B cell (primary cell): ENCODE measurements at regions not wholly inside any gene's neighbourhood (a gene's known extent, or its start where the extent isn't known, plus 50 kb on each side); places are given as distances from the start of the nearest gene placed in this dataset.

ENCODE experiments used
- ATAC-seq: fragments of 200-7000 bp; cut with Tn5 transposase; one replicate; pipeline ENCODE4 v1.10.0; 2021; ENCODE audit warnings: low read depth, mild to moderate bottlenecking, moderate number of reproducible peaks, moderate library complexity
- CTCF ChIA-PET: fragments of 350-600 bp; sonication (Branson Sonifier 250); formaldehyde crosslinking; loops from one replicate; lab custom pipeline; 2021; ENCODE audit warnings: antibody characterized with exemption, inconsistent platforms; lab: Charles Lee
- POLR2A ChIA-PET: fragments of 350-600 bp; sonication (Branson Sonifier 250); formaldehyde crosslinking; loops from one replicate; lab custom pipeline; 2021; ENCODE audit warnings: antibody characterized with exemption; lab: Charles Lee
- DNase-seq: peaks from one replicate; pipeline ENCODE4 v3.0.0; 2013
- H2AFZ ChIP-seq: 2 replicates; pipeline ENCODE4 v1.6.1; 2012; ENCODE audit warnings: mild to moderate bottlenecking, low read depth, low read length; ENCODE audit not compliant: insufficient read depth, poor library complexity, severe bottlenecking
- H3K27ac ChIP-seq, 2 donors: 1 replicate in 1 of 2; 2 replicates in 1 of 2; pipeline ENCODE4 v1.5.1; 2012 to 2013; ENCODE audit warnings: low read length in 2 of 2, mild to moderate bottlenecking in 2 of 2, moderate library complexity in 1 of 2
- H3K27me3 ChIP-seq, 4 experiments: fragments of 200-600 bp in 1 of 4; sonication (generic) in 1 of 4; replicated peaks in 1 of 4; 1 replicate in 2 of 4; 2 replicates in 2 of 4; pipeline versions ENCODE4 v1.6.1 to v1.7.0; 2013 to 2016; ENCODE audit warnings: low read length in 3 of 4, mild to moderate bottlenecking in 2 of 4, mixed read lengths in 1 of 4, moderate library complexity in 1 of 4; ENCODE audit not compliant: insufficient read depth in 4 of 4, control insufficient read depth in 3 of 4; ENCODE audit errors: control extremely low read depth in 1 of 4
- H3K36me3 ChIP-seq, 2 experiments: replicated peaks in 1 of 2; 1 replicate in 1 of 2; 2 replicates in 1 of 2; pipeline versions ENCODE4 v1.6.1 to v1.7.1; 2013; ENCODE audit warnings: low read length in 1 of 2; ENCODE audit not compliant: insufficient read depth in 2 of 2, control insufficient read depth in 1 of 2; ENCODE audit errors: control extremely low read depth in 1 of 2, extremely low read depth in 1 of 2
- H3K4me1 ChIP-seq, 2 donors: fragments of 200-600 bp in 1 of 2; sonication (generic) in 1 of 2; 1 replicate in 1 of 2; 2 replicates in 1 of 2; pipeline versions ENCODE4 v1.5.1 to v1.6.1; 2013 to 2017; ENCODE audit warnings: low read length in 2 of 2; ENCODE audit not compliant: control insufficient read depth in 2 of 2, insufficient read depth in 2 of 2
- H3K4me2 ChIP-seq: replicated peaks from 2 replicates; pipeline ENCODE3; 2012; ENCODE audit warnings: mild to moderate bottlenecking, low read depth, low read length; ENCODE audit not compliant: poor library complexity, severe bottlenecking
- H3K4me3 ChIP-seq, 5 experiments: fragments of 200-600 bp in 1 of 5; sonication (generic) in 1 of 5; 1 replicate in 3 of 5; 2 replicates in 2 of 5; pipeline versions ENCODE4 v1.5.1 to v1.7.0; 2011 to 2016; ENCODE audit warnings: low read length in 4 of 5, mild to moderate bottlenecking in 4 of 5, low read depth in 2 of 5, control low read depth in 1 of 5, moderate library complexity in 1 of 5; ENCODE audit not compliant: insufficient read depth in 1 of 5; ENCODE audit errors: control extremely low read depth in 1 of 5, extremely low read depth in 1 of 5
- H3K79me2 ChIP-seq: fragments of 200-600 bp; sonication (generic); one replicate; pipeline ENCODE4 v1.6.0; 2016; ENCODE audit warnings: low read length; ENCODE audit not compliant: control insufficient read depth, insufficient read depth
- H3K9ac ChIP-seq: fragments of 200-600 bp; sonication (generic); 2 replicates; pipeline ENCODE4 v1.6.1; 2017; ENCODE audit warnings: mild to moderate bottlenecking, low read length, moderate library complexity
- H3K9me3 ChIP-seq, 3 donors: one replicate each; pipeline versions ENCODE4 v1.6.1 to v1.7.1; 2013; ENCODE audit warnings: low read length in 2 of 3; ENCODE audit not compliant: control insufficient read depth in 2 of 3, insufficient read depth in 1 of 3; ENCODE audit errors: control extremely low read depth in 1 of 3
- H4K20me1 ChIP-seq: 2 replicates; pipeline ENCODE4 v1.6.0; 2012; ENCODE audit warnings: mild to moderate bottlenecking, low read length; ENCODE audit not compliant: insufficient read depth, control insufficient read depth, poor library complexity, severe bottlenecking
- H3K27ac Mint-ChIP-seq: one replicate; pipeline ENCODE4 v1.8.0; 2021; ENCODE audit warnings: mixed read lengths
- H3K27me3 Mint-ChIP-seq: one replicate; pipeline ENCODE4 v1.8.0; 2021; ENCODE audit warnings: mixed read lengths
- H3K4me1 Mint-ChIP-seq: one replicate; pipeline ENCODE4 v1.8.0; 2021; ENCODE audit warnings: mixed read lengths
- H3K4me3 Mint-ChIP-seq: one replicate; pipeline ENCODE4 v1.8.0; 2021; ENCODE audit warnings: mixed read lengths
- H3K9me3 Mint-ChIP-seq: one replicate; pipeline ENCODE4 v1.8.0; 2022; ENCODE audit warnings: mixed read lengths; ENCODE audit not compliant: insufficient read depth
- EZH2 ChIP-seq: IDR thresholded peaks from 2 replicates; pipeline ENCODE4 v1.6.1; 2012; ENCODE audit warnings: borderline replicate concordance, low read depth, mild to moderate bottlenecking, moderate library complexity, low read length; ENCODE audit not compliant: insufficient read depth, poor library complexity, severe bottlenecking
- WGBS: methylation state at CpG from one replicate; pipeline ENCODE4 v1.1.5; 2013; ENCODE audit warnings: missing lambda C conversion rate; ENCODE audit not compliant: insufficient coverage; 5-methylcytosine and 5-hydroxymethylcytosine counted together
- intact Hi-C: fragments of 100-400 bp; cut with micrococcal nuclease; formaldehyde crosslinking; loops from one replicate; pipeline ENCODE4 v1.10.0; 2022
- TF ChIP-seq, protein P1 (sequence below): fragments of 200-600 bp; IDR thresholded peaks from one replicate; pipeline ENCODE4 v1.8.0; 2022; ENCODE audit warnings: antibody characterized with exemption, mild to moderate bottlenecking

- Histone ChIP-seq H3K9ac (no peak overlapping the region), H3K9me3 (no peaks in the 10 kb centered on the region), H3K27me3 (no peaks in the 10 kb centered on the region), H4K20me1 (no peaks in the 10 kb centered on the region), H2AFZ (no peak overlapping the region), H3K4me2 (no peak overlapping the region), H3K36me3 (no peaks in the 10 kb centered on the region), H3K27ac (no peak overlapping the region), H3K4me3 (no peak overlapping the region), H3K4me1 (no peaks in the 10 kb centered on the region), H3K79me2 (no peaks in the 10 kb centered on the region)
- Mint-ChIP-seq H3K4me1 (no peaks in the 10 kb centered on the region), H3K9me3 (no peaks in the 10 kb centered on the region), H3K27me3 (no peaks in the 10 kb centered on the region), H3K4me3 (no peak overlapping the region), H3K27ac (no peak overlapping the region)
- DNase-seq, result no peak
- no CpG with 5 or more reads among the region's 4 CpGs for WGBS
- POLR2A ChIA-PET, result no interaction called here
- CTCF ChIA-PET, result no interaction called here
- ATAC-seq, result no peak
- no peak for TF ChIP-seq EZH2
- TF ChIP-seq, protein P1, sequence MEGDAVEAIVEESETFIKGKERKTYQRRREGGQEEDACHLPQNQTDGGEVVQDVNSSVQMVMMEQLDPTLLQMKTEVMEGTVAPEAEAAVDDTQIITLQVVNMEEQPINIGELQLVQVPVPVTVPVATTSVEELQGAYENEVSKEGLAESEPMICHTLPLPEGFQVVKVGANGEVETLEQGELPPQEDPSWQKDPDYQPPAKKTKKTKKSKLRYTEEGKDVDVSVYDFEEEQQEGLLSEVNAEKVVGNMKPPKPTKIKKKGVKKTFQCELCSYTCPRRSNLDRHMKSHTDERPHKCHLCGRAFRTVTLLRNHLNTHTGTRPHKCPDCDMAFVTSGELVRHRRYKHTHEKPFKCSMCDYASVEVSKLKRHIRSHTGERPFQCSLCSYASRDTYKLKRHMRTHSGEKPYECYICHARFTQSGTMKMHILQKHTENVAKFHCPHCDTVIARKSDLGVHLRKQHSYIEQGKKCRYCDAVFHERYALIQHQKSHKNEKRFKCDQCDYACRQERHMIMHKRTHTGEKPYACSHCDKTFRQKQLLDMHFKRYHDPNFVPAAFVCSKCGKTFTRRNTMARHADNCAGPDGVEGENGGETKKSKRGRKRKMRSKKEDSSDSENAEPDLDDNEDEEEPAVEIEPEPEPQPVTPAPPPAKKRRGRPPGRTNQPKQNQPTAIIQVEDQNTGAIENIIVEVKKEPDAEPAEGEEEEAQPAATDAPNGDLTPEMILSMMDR, result no peak
- intact Hi-C loops, result no loop called here
Observed at GRCh38 chr9:26413611-26414010, 479.0 kb downstream of the CAAP1 start.

GRCh38 chr9:26412446-26412845 is 480.2 kb downstream of the CAAP1 start:
- TF ChIP-seq, protein P1, result no peak
- POLR2A ChIA-PET, result no interaction called here

More at GRCh38 chr9:26412446-26412845, 480.2 kb downstream of the CAAP1 start:
- Histone ChIP-seq H3K36me3 (no peaks in the 10 kb centered on the region), H3K79me2 (no peaks in the 10 kb centered on the region), H3K27ac (no peak overlapping the region), H3K4me1 (no peaks in the 10 kb centered on the region), H3K4me3 (no peak overlapping the region), H3K27me3 (no peaks in the 10 kb centered on the region), H2AFZ (no peak overlapping the region), H4K20me1 (no peaks in the 10 kb centered on the region), H3K9ac (no peak overlapping the region), H3K9me3 (no peaks in the 10 kb centered on the region), H3K4me2 (no peak overlapping the region)
- H3K9me3 Mint-ChIP-seq, result no peaks in the 10 kb centered on the region
- H3K4me3 Mint-ChIP-seq, result no peak overlapping the region
- intact Hi-C loops, result no loop called here
- no peak for DNase-seq
- no peak for ATAC-seq
- H3K27me3 Mint-ChIP-seq, result no peaks in the 10 kb centered on the region
- no CpG with 5 or more reads among the region's 1 CpG for WGBS
- CTCF ChIA-PET, result no interaction called here
- no peaks in the 10 kb centered on the region for H3K4me1 Mint-ChIP-seq
- H3K27ac Mint-ChIP-seq, result no peak overlapping the region
